SK-N-SH (cell line): ENCODE measurements at regions not wholly inside any gene's neighbourhood (a gene's known extent, or its start where the extent isn't known, plus 50 kb on each side); places are given as distances from the start of the nearest gene placed in this dataset.

Experiments used
- CTCF ChIA-PET: fragments of 300-600, 350-600 bp; formaldehyde crosslinking; extraction: SDS; loops from one replicate; lab custom pipeline; 2021; lab: Yijun Ruan, JAX
- POLR2A ChIA-PET: fragments of 350-600 bp; sonication (Branson Sonifier 250); formaldehyde crosslinking; extraction: SDS; loops from one replicate; lab custom pipeline; 2020; ENCODE audit warnings: antibody characterized with exemption, inconsistent platforms; lab: Yijun Ruan, JAX
- DNase-seq: peaks from one replicate; pipeline ENCODE4 v3.0.0; 2012
- H2AFZ ChIP-seq: fragments of 200-600 bp; sonication (generic); 2 replicates; pipeline ENCODE4 v1.8.1; 2016; ENCODE audit warnings: antibody characterized with exemption, mild to moderate bottlenecking, low read depth
- H3F3A ChIP-seq: fragments of 200-600 bp; sonication (generic); replicated peaks from 2 replicates; pipeline ENCODE3; 2016; ENCODE audit warnings: antibody characterized with exemption, mild to moderate bottlenecking; ENCODE audit not compliant: insufficient read depth
- H3K27ac ChIP-seq, 2 experiments: fragments of 200-500 bp in 1 of 2; fragments of 200-600 bp in 1 of 2; sonication (Bioruptor generic) in 1 of 2; sonication (generic), shearing (Covaris generic) in 1 of 2; 2 replicates each; pipeline versions ENCODE4 v1.5.1 to v1.6.1; 2014 to 2016; ENCODE audit warnings: low read depth in 2 of 2, inconsistent platforms in 1 of 2, low read length in 1 of 2, mild to moderate bottlenecking in 1 of 2, mixed read lengths in 1 of 2
- H3K27me3 ChIP-seq: fragments of 200-600 bp; sonication (generic), shearing (Covaris generic); 2 replicates; pipeline ENCODE4 v1.6.1; 2016; ENCODE audit warnings: mixed run types; ENCODE audit not compliant: insufficient read depth
- H3K36me3 ChIP-seq, 2 experiments: fragments of 200-500 bp in 1 of 2; fragments of 200-600 bp in 1 of 2; sonication (Bioruptor generic) in 1 of 2; sonication (generic) in 1 of 2; replicated peaks in 1 of 2; 2 replicates each; pipeline versions ENCODE3 to v1.5.1; 2014 to 2016; ENCODE audit warnings: low read length in 1 of 2, mild to moderate bottlenecking in 1 of 2; ENCODE audit not compliant: insufficient read depth in 2 of 2, control insufficient read depth in 1 of 2
- H3K4me1 ChIP-seq, 2 experiments: fragments of 200-500 bp in 1 of 2; fragments of 200-600 bp in 1 of 2; sonication (Bioruptor generic) in 1 of 2; sonication (generic), shearing (Covaris generic) in 1 of 2; 2 replicates each; pipeline versions ENCODE4 v1.5.1 to v1.6.1; 2014 to 2016; ENCODE audit warnings: low read depth in 1 of 2, low read length in 1 of 2, mixed run types in 1 of 2; ENCODE audit not compliant: insufficient read depth in 2 of 2, control insufficient read depth in 1 of 2
- H3K4me2 ChIP-seq: fragments of 200-600 bp; sonication (generic), shearing (Covaris generic); 2 replicates; pipeline ENCODE4 v1.6.1; 2017; ENCODE audit warnings: mixed run types
- H3K4me3 ChIP-seq, 2 experiments: fragments of 200-500 bp in 1 of 2; fragments of 200-600 bp in 1 of 2; sonication (Bioruptor generic) in 1 of 2; sonication (generic), shearing (Covaris generic) in 1 of 2; 2 replicates each; pipeline versions ENCODE4 v1.5.1 to v1.8.1; 2014 to 2016; ENCODE audit warnings: low read depth in 2 of 2, inconsistent platforms in 1 of 2, low read length in 1 of 2, mild to moderate bottlenecking in 1 of 2, mixed read lengths in 1 of 2, moderate library complexity in 1 of 2
- H3K79me2 ChIP-seq: fragments of 200-600 bp; sonication (generic); 2 replicates; pipeline ENCODE4 v1.8.1; 2017; ENCODE audit warnings: mild to moderate bottlenecking; ENCODE audit not compliant: insufficient read depth
- H3K9ac ChIP-seq: fragments of 200-600 bp; sonication (generic); 2 replicates; pipeline ENCODE4 v1.6.1; 2017; ENCODE audit warnings: mixed run types
- H3K9me2 ChIP-seq: fragments of 200-600 bp; sonication (generic); 2 replicates; pipeline ENCODE4 v1.6.1; 2017; ENCODE audit warnings: mixed run types
- H3K9me3 ChIP-seq: fragments of 200-600 bp; sonication (generic); 2 replicates; pipeline ENCODE4 v1.6.1; 2017; ENCODE audit warnings: mixed run types, mild to moderate bottlenecking, moderate library complexity
- H4K20me1 ChIP-seq: fragments of 200-600 bp; sonication (generic); 2 replicates; pipeline ENCODE4 v1.6.1; 2017; ENCODE audit warnings: mild to moderate bottlenecking, mixed run types; ENCODE audit not compliant: insufficient read depth
- CTCF ChIP-seq: fragments of 200-600 bp; sonication (generic); IDR thresholded peaks from 2 replicates; pipeline ENCODE4 v1.6.1; 2017; ENCODE audit warnings: antibody characterized with exemption, mild to moderate bottlenecking, moderate library complexity
- GATA2 ChIP-seq: sonication (generic); formaldehyde crosslinking; IDR thresholded peaks from 2 replicates; pipeline ENCODE4 v1.5.0; 2020; ENCODE audit warnings: mild to moderate bottlenecking, missing genetic modification reagents
- MEF2A ChIP-seq: IDR thresholded peaks from 2 replicates; pipeline ENCODE4 v1.4.0; 2012; ENCODE audit warnings: low read depth, borderline replicate concordance
- PBX3 ChIP-seq: IDR thresholded peaks from 2 replicates; pipeline ENCODE4; 2012
- RCOR1 ChIP-seq: fragments of 150-350 bp; IDR thresholded peaks from 2 replicates; pipeline ENCODE4 v1.6.1; 2017; ENCODE audit warnings: antibody characterized with exemption, low read length
- TCF12 ChIP-seq: IDR thresholded peaks from 2 replicates; pipeline ENCODE4 v1.4.0; 2012
- TEAD4 ChIP-seq: IDR thresholded peaks from 2 replicates; pipeline ENCODE4 v1.4.0; 2012; ENCODE audit warnings: mild to moderate bottlenecking, borderline replicate concordance; ENCODE audit not compliant: insufficient read depth
- TF ChIP-seq, protein P1 (sequence below): IDR thresholded peaks from 2 replicates; pipeline ENCODE4 v1.6.1; 2012; ENCODE audit warnings: mild to moderate bottlenecking, low read depth, low read length, moderate library complexity
- TF ChIP-seq, protein P2 (sequence below): fragments of 150-350 bp; IDR thresholded peaks from 2 replicates; pipeline ENCODE4 v1.6.1; 2016; ENCODE audit warnings: mild to moderate bottlenecking, low read depth, low read length
- TF ChIP-seq, protein P3 (sequence below): fragments of 150-350 bp; IDR thresholded peaks from 2 replicates; pipeline ENCODE4 v1.6.1; 2017; ENCODE audit warnings: antibody characterized with exemption, low read length, low read depth, borderline replicate concordance

DNA sequence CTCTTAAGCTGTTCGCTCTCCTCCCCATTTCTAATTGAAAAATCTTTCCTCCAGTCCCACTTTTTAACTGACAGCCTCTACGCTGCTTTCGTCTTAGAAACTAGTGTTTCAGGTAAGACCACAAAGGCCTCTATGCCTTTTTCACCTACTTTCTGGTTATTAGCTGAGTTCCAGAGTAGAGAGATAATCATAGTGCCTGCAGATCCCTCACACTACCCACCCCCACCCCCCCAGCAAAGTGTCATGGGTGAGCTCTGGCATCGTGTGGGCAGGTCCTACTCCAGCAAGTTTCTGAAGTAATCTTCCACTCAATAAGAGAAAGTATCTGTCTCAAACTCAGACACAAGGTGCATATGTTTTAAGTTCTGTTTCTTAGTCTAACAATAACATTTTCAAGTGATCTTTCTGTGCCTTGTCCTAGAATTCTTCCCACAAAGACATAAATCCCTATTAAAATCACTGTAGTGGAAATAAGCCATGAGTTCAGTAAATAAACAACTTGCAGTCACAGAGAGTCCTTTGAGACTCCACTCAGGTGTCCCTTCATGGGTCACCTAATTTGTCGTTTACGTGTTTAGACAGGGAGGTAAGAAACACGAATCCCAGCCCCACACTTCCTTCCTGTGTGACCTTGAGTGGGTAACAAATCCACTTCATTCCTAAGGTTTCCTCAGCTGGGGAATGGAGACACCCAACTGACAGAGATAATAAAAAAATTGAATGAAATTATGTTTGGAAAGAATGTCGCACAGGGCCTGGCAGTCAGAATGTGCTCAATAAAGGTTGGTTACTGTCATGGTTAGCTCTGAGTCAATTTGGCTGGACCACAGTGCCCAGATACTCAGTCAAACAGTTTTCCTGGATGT lies 228.9 kb upstream of the CAND1 start (continued):
- TF ChIP-seq PBX3, result no peak
- no peak for TF ChIP-seq CTCF
- no peak for TF ChIP-seq RCOR1
- TF ChIP-seq MEF2A, result no peak
- TF ChIP-seq TCF12, result no peak
- TF ChIP-seq, all 33 proteins: peak for 0

DNA sequence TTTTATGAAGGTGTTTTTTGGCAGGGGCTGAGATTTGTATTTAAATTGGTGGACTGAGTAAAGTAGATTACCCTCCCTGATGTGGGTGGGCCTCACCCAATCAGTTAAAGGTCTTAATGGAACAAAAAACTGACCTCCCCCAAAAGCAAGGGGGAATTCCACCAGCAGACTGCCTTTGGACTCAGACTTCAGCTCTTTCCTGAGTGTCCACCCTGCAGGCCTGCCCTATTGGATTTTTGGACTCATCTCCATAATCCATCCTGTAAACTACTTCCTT lies 228.4 kb upstream of the CAND1 start:
- DNase-seq, result no peak
- POLR2A ChIA-PET, result no interaction called here
- CTCF ChIA-PET, result interaction anchor here (1.5 kb wide), 1 partner anchor 15 kb away, joined by 5 read pairs; no protein-coding TSS in a partner anchor

More for the DNA sequence above, 228.4 kb upstream of the CAND1 start:
- Histone ChIP-seq H4K20me1 (no peaks in the 10 kb centered on the region), H3K9me2 (no peaks in the 10 kb centered on the region), H3K9ac (no peak overlapping the region), H3F3A (no peaks in the 10 kb centered on the region), H3K36me3 (no peaks in the 10 kb centered on the region), H2AFZ (no peak overlapping the region), H3K4me1 (no peaks in the 10 kb centered on the region)
- TF ChIP-seq, protein P1, sequence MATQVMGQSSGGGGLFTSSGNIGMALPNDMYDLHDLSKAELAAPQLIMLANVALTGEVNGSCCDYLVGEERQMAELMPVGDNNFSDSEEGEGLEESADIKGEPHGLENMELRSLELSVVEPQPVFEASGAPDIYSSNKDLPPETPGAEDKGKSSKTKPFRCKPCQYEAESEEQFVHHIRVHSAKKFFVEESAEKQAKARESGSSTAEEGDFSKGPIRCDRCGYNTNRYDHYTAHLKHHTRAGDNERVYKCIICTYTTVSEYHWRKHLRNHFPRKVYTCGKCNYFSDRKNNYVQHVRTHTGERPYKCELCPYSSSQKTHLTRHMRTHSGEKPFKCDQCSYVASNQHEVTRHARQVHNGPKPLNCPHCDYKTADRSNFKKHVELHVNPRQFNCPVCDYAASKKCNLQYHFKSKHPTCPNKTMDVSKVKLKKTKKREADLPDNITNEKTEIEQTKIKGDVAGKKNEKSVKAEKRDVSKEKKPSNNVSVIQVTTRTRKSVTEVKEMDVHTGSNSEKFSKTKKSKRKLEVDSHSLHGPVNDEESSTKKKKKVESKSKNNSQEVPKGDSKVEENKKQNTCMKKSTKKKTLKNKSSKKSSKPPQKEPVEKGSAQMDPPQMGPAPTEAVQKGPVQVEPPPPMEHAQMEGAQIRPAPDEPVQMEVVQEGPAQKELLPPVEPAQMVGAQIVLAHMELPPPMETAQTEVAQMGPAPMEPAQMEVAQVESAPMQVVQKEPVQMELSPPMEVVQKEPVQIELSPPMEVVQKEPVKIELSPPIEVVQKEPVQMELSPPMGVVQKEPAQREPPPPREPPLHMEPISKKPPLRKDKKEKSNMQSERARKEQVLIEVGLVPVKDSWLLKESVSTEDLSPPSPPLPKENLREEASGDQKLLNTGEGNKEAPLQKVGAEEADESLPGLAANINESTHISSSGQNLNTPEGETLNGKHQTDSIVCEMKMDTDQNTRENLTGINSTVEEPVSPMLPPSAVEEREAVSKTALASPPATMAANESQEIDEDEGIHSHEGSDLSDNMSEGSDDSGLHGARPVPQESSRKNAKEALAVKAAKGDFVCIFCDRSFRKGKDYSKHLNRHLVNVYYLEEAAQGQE, result no peak
- TF ChIP-seq MEF2A (no peak), GATA2 (CRISPR knock-in tag) (no peak), TEAD4 (no peak)
- TF ChIP-seq, protein P2, sequence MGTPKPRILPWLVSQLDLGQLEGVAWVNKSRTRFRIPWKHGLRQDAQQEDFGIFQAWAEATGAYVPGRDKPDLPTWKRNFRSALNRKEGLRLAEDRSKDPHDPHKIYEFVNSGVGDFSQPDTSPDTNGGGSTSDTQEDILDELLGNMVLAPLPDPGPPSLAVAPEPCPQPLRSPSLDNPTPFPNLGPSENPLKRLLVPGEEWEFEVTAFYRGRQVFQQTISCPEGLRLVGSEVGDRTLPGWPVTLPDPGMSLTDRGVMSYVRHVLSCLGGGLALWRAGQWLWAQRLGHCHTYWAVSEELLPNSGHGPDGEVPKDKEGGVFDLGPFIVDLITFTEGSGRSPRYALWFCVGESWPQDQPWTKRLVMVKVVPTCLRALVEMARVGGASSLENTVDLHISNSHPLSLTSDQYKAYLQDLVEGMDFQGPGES, result no peak
- TF ChIP-seq, protein P3, sequence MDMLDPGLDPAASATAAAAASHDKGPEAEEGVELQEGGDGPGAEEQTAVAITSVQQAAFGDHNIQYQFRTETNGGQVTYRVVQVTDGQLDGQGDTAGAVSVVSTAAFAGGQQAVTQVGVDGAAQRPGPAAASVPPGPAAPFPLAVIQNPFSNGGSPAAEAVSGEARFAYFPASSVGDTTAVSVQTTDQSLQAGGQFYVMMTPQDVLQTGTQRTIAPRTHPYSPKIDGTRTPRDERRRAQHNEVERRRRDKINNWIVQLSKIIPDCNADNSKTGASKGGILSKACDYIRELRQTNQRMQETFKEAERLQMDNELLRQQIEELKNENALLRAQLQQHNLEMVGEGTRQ, result no peak
- TF ChIP-seq, all 33 proteins: peak for 0
- Histone ChIP-seq H3K79me2 (no peaks in the 10 kb centered on the region), H3K4me2 (no peak overlapping the region), H3K27me3 (no peaks in the 10 kb centered on the region), H3K4me3 (no peak overlapping the region), H3K27ac (no peak overlapping the region), H3K9me3 (no peaks in the 10 kb centered on the region)
